Astrocyte (in vitro differentiated cells and primary cell): ENCODE measurements at regions not wholly inside any gene's neighbourhood (a gene's known extent, or its start where the extent isn't known, plus 50 kb on each side); places are given as distances from the start of the nearest gene placed in this dataset.

Source experiments
- EZH2 ChIP-seq: IDR thresholded peaks from 2 replicates; pipeline ENCODE4 v1.6.1; 2012; ENCODE audit warnings: mild to moderate bottlenecking, low read length, inconsistent platforms; ENCODE audit not compliant: insufficient read depth
- TF ChIP-seq, protein P1 (sequence below): IDR thresholded peaks from 2 replicates; pipeline ENCODE4 v1.5.1; 2011; ENCODE audit warnings: low read depth, mild to moderate bottlenecking, inconsistent platforms, low read length, moderate library complexity; ENCODE audit not compliant: insufficient read depth

- TF ChIP-seq, protein P1, sequence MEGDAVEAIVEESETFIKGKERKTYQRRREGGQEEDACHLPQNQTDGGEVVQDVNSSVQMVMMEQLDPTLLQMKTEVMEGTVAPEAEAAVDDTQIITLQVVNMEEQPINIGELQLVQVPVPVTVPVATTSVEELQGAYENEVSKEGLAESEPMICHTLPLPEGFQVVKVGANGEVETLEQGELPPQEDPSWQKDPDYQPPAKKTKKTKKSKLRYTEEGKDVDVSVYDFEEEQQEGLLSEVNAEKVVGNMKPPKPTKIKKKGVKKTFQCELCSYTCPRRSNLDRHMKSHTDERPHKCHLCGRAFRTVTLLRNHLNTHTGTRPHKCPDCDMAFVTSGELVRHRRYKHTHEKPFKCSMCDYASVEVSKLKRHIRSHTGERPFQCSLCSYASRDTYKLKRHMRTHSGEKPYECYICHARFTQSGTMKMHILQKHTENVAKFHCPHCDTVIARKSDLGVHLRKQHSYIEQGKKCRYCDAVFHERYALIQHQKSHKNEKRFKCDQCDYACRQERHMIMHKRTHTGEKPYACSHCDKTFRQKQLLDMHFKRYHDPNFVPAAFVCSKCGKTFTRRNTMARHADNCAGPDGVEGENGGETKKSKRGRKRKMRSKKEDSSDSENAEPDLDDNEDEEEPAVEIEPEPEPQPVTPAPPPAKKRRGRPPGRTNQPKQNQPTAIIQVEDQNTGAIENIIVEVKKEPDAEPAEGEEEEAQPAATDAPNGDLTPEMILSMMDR: no peak
- TF ChIP-seq EZH2: no peak
These were observed 226.5 kb downstream of the DTWD2 start for GRCh38 chr5:118761814-118762213.
